ENCODE measurements at regions not wholly inside any gene's neighbourhood (a gene's known extent, or its start where the extent isn't known, plus 50 kb on each side); places are given as distances from the start of the nearest gene placed in this dataset.

DNA sequence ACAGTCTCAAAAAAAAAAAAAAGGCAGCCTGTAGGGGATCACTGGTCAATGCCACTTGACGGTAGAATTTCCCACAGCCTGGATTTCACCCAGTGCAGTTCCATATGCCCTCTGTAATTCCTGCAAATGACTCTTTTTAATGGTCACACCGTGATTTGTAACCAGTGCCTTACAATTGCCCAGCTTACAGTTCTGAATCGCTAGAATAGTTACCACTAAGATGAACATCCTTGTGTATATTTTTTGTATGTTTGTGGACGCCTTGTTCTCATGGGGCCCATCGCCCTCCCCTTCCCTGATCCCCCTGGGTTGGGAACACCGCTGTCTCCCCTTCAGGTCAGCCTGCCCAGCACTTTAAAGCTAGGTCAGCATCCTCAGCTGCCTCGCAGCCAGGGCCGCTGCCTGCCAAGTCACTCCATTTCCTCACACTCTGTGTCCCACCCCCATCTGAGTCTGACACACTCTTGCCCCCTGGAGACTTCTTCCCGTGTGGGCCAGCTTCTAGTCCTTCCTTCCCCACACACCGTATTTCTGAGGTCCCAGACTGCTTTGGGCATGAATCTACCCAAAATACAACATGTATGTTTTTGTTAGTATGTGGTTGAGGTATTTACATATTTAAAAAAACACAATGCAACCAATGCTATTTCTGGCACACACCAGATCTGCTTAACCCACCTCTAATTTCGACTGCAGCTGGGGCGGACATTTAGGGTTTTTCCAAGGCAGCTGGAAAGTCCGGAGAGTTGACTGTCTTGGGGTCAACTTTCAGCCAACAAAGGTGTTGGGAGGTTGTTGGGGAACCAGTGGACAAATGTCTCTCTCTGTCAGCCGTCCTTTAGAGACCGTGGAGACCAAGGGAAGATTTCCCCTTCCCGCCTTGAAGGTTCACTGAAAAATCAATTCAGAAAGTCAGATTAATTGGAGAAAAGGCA lies 120.5 kb upstream of the NEK6 start:
- no peak for TF ChIP-seq TEAD4 (IDR thresholded peaks at IDR 0.05)
- TF ChIP-seq EGR1 (IDR thresholded peaks at IDR 0.05) = no peak
- TF ChIP-seq, protein P1, sequence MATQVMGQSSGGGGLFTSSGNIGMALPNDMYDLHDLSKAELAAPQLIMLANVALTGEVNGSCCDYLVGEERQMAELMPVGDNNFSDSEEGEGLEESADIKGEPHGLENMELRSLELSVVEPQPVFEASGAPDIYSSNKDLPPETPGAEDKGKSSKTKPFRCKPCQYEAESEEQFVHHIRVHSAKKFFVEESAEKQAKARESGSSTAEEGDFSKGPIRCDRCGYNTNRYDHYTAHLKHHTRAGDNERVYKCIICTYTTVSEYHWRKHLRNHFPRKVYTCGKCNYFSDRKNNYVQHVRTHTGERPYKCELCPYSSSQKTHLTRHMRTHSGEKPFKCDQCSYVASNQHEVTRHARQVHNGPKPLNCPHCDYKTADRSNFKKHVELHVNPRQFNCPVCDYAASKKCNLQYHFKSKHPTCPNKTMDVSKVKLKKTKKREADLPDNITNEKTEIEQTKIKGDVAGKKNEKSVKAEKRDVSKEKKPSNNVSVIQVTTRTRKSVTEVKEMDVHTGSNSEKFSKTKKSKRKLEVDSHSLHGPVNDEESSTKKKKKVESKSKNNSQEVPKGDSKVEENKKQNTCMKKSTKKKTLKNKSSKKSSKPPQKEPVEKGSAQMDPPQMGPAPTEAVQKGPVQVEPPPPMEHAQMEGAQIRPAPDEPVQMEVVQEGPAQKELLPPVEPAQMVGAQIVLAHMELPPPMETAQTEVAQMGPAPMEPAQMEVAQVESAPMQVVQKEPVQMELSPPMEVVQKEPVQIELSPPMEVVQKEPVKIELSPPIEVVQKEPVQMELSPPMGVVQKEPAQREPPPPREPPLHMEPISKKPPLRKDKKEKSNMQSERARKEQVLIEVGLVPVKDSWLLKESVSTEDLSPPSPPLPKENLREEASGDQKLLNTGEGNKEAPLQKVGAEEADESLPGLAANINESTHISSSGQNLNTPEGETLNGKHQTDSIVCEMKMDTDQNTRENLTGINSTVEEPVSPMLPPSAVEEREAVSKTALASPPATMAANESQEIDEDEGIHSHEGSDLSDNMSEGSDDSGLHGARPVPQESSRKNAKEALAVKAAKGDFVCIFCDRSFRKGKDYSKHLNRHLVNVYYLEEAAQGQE (IDR thresholded peaks at IDR 0.05; ENCODE audit: low read depth) = no peak
- TF ChIP-seq RAD21 (IDR thresholded peaks at IDR 0.05; ENCODE audit: low read depth) = no peak
- TF ChIP-seq, protein P2, sequence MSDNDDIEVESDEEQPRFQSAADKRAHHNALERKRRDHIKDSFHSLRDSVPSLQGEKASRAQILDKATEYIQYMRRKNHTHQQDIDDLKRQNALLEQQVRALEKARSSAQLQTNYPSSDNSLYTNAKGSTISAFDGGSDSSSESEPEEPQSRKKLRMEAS (IDR thresholded peaks at IDR 0.05) = no peak
- TF ChIP-seq, protein P3, sequence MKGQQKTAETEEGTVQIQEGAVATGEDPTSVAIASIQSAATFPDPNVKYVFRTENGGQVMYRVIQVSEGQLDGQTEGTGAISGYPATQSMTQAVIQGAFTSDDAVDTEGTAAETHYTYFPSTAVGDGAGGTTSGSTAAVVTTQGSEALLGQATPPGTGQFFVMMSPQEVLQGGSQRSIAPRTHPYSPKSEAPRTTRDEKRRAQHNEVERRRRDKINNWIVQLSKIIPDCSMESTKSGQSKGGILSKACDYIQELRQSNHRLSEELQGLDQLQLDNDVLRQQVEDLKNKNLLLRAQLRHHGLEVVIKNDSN (IDR thresholded peaks at IDR 0.05) = no peak
- TF ChIP-seq CREB1 (IDR thresholded peaks at IDR 0.05; ENCODE audit: low read depth) = no peak
- TF ChIP-seq TCF12 (IDR thresholded peaks at IDR 0.05; ENCODE audit: low read depth) = no peak
- TF ChIP-seq TAF1 (IDR thresholded peaks at IDR 0.05; ENCODE audit: low read depth) = no peak
- no peak for TF ChIP-seq NFIC (IDR thresholded peaks at IDR 0.05)
